H1 (cell line): ENCODE measurements at regions not wholly inside any gene's neighbourhood (a gene's known extent, or its start where the extent isn't known, plus 50 kb on each side); places are given as distances from the start of the nearest gene placed in this dataset.

Experiments
- CBX5 ChIP-seq: fragments of 300-800, 300-1000 bp; sonication (generic); IDR thresholded peaks from 2 replicates; pipeline ENCODE4 v1.7.1; 2016; ENCODE audit warnings: antibody characterized with exemption, low read length, low read depth
- CREB1 ChIP-seq: IDR thresholded peaks from 2 replicates; pipeline ENCODE4 v1.6.1; 2012; ENCODE audit warnings: inconsistent platforms
- RAD21 ChIP-seq, 2 experiments: IDR thresholded peaks in 1 of 2; conservative IDR thresholded peaks in 1 of 2; 2 replicates each; pipeline ENCODE4 v1.6.1; 2011; ENCODE audit warnings: low read depth in 2 of 2, low read length in 2 of 2, improper control_type of control experiment in 1 of 2, inconsistent platforms in 1 of 2, mild to moderate bottlenecking in 1 of 2, moderate library complexity in 1 of 2

DNA sequence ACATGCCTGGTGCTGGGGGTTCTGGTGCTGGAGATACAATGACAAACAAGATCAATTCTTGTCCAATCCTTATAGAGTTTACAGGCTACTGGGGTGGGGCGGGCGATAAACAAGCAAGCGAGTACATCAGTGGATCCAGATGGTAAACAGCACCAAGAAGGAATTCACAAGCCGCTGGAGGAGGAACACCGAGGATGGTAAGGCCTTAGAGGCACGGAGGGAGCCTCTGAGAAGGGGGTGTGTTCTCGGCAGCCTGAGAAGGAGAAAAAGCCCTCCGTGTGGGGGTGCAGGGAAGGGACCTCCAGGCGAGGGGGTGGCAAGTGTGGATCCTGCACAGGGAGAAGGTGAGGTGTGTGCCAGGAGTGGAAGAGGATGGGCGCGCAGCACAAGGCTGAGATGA, 276.5 kb upstream of the FOXQ1 start (continued):
- TF ChIP-seq RAD21 (IDR thresholded peaks at IDR 0.05 in 1 of 2, conservative IDR thresholded peaks at IDR 0.05 in 1 of 2; ENCODE audit: low read depth in 2 of 2, low read length in 2 of 2), result no peak
- no peak for TF ChIP-seq CBX5
- TF ChIP-seq CREB1, result no peak
